ENCODE measurements at regions not wholly inside any gene's neighbourhood (a gene's known extent, or its start where the extent isn't known, plus 50 kb on each side); places are given as distances from the start of the nearest gene placed in this dataset.
"Not testable (repeated sequence)": the region's sequence is repeated elsewhere in the genome, so short reads cannot be mapped to it uniquely, and the experiment has no call there.

DNA sequence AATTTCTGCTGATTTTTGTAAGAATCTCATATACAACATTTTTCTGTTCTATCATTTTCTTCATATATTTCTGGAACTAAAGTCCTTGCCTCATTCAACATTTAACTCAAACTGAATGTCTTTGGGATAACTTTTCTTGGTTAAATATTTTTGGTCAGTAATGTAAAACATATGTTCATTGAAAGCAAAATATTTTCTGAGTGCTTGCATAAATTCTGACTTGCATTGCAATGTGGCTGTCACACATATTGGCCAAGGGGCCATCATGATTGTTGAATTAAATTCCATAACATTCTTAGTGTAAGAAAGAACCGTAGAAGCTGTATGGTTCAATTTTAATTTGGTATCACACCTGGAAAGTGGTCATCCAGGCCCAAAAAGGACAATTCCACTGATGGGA lies 369.4 kb downstream of the GALC start:
- ChIA-PET CTCF (no interaction called here), POLR2A (no interaction called here)
- DNase-seq (ENCODE audit: low read depth, low spot score), result no peak
- TF ChIP-seq, protein P1, sequence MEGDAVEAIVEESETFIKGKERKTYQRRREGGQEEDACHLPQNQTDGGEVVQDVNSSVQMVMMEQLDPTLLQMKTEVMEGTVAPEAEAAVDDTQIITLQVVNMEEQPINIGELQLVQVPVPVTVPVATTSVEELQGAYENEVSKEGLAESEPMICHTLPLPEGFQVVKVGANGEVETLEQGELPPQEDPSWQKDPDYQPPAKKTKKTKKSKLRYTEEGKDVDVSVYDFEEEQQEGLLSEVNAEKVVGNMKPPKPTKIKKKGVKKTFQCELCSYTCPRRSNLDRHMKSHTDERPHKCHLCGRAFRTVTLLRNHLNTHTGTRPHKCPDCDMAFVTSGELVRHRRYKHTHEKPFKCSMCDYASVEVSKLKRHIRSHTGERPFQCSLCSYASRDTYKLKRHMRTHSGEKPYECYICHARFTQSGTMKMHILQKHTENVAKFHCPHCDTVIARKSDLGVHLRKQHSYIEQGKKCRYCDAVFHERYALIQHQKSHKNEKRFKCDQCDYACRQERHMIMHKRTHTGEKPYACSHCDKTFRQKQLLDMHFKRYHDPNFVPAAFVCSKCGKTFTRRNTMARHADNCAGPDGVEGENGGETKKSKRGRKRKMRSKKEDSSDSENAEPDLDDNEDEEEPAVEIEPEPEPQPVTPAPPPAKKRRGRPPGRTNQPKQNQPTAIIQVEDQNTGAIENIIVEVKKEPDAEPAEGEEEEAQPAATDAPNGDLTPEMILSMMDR (IDR thresholded peaks at IDR 0.05; ENCODE audit: insufficient read depth, low read length, missing control alignments), result no peak
- no peak overlapping the region for H3K4me3 ChIP-seq (ENCODE audit: low read depth, low read length)

DNA sequence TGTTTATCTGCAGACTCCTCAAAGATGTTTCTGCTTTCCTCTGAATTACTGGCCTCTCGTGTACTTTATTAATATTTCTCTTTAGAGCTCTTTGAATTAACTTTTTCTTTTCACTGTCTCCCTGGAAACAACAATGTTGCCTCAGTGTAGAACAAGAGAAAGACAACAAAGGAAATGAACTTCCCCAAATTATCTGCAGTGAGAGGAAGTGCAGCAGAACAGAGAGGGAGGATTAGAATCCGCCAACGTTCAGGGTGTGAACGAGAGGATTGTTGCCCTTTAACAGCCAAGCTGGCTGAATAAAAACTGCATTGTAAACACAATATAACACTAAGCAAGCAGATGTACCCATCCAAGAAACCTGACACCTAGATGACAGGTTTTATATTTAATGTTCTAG lies 375.9 kb downstream of the GALC start:
- TF ChIP-seq, protein P1 (IDR thresholded peaks at IDR 0.05; ENCODE audit: insufficient read depth, low read length, missing control alignments), result no peak
- H3K4me3 ChIP-seq (ENCODE audit: low read depth, low read length), result no peak overlapping the region
- no peak for DNase-seq (ENCODE audit: low read depth, low spot score)
- ChIA-PET POLR2A (no interaction called here), CTCF (interaction anchor here (1.5 kb wide), 1 partner anchor 10 kb away, joined by 3 read pairs; no protein-coding TSS in a partner anchor)

DNA sequence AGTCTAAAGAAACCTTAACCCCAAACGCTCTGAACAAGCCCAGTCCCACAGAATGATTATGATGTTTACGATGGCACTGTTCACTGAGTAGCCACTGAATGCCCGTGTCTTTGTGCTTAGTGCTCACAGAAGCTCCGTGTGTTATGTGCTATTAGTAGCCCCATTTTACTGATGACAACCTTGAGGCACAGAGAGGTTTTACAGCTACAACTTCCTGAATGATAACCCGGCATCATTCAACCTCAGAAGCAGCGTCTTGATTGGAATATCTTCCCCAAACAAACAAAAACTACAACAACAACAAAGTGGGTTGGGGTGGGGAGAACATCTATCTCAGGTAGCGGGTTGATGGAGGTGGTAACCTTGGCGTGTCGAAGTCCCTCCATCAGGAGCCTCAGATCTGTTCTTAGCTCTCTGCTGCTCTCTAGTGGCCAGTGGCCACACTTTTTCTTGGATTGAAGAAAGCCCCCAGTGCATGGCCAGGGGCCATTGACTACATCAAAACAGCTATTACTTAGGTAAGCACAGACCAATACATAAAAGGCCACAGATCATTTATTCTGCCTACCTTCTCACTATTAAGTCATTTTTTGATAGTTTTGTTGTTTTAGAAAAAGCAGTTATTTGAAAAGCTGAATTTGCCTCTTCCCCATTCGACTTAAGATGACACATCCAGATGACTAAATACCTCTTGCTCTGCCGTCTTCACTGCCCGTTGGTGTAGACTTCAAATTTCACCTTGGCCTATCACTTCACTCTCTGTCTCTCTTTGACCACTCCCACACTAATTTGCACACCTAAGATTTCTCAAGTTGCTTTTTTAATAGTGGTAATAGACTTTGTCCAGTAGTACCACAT lies 376.9 kb downstream of the GALC start:
- no peak overlapping the region for H3K4me3 ChIP-seq (ENCODE audit: low read depth, low read length)
- ChIA-PET CTCF (interaction anchor here (1.5 kb wide), 1 partner anchor 11 kb away, joined by 3 read pairs; no protein-coding TSS in a partner anchor), POLR2A (no interaction called here)
- DNase-seq (ENCODE audit: low read depth, low spot score), result no peak
- TF ChIP-seq, protein P1 (IDR thresholded peaks at IDR 0.05; ENCODE audit: insufficient read depth, low read length, missing control alignments), result peak; percentile 52

DNA sequence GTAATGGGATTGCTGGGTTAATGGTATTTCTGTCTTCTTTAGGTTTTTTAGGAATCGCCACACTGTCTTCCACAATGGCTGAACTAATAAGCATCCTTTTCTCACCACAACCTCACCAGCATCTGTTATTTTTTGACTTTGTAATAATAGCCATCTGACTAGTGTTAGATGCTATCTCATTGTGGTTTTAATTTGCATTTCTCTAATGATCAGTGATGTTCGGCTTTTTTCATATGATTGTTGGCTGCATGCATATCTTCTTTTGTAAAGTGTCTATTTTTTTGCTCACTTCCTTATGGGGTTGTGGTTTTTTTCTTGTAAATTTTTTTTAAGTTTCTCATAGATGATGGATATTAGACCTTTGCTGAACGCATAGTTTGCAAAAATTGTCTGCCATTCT lies 377.9 kb downstream of the GALC start:
- TF ChIP-seq, protein P1 (IDR thresholded peaks at IDR 0.05; ENCODE audit: insufficient read depth, low read length, missing control alignments), result no peak
- no peak for DNase-seq (ENCODE audit: low read depth, low spot score)
- no peak overlapping the region for H3K4me3 ChIP-seq (ENCODE audit: low read depth, low read length)
- ChIA-PET POLR2A (no interaction called here), CTCF (interaction anchor here (0.7 kb wide), 1 partner anchor 801 kb away, joined by 3 read pairs; no protein-coding TSS in a partner anchor)

DNA sequence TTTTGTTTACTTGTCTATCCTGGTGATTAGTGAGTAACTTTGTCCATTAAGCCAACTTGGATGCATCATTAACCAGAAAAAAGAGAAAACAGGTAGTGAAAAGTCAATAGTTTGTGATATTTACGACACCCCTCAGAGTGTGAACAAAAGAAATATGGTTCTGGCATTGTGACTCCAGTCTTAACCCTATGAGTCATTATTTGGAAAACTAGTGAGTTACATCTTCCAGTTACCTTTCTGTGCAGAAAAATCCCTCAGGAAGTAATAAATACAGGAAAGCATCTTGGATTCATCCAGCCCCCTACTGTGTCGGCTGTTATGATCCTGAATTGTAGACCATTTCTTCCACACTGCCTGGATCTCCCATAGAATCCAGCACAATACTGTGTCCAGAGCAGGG lies 379.1 kb downstream of the GALC start:
- TF ChIP-seq, protein P1 (IDR thresholded peaks at IDR 0.05; ENCODE audit: insufficient read depth, low read length, missing control alignments), result no peak
- no peak for DNase-seq (ENCODE audit: low read depth, low spot score)
- no peak overlapping the region for H3K4me3 ChIP-seq (ENCODE audit: low read depth, low read length)
- ChIA-PET CTCF (interaction anchor here (0.6 kb wide), 1 partner anchor 1040 kb away, joined by 3 read pairs; no protein-coding TSS in a partner anchor), POLR2A (no interaction called here)

DNA sequence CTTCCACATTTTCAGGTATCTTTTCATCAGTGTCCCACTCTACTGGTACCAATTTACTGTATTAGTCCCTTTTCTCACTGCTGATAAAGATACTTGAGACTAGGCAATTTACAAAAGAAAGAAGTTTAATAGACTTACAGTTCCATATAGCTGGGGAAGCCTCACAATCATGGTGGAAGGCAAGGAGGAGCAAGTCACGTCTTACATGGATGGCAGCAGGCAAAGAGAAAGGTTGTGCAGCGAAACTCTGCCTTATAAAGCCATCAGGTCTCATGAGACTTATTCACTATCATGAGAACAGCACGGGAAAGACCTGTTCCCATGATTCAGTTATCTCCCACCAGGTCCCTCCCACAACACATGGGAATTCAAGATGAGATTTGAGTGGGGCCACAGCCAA lies 385.9 kb downstream of the GALC start:
- POLR2A ChIA-PET; CTCF ChIA-PET; DNase-seq (ENCODE audit: low read depth, low spot score); H3K4me3 ChIP-seq (ENCODE audit: low read depth, low read length): not testable (repeated sequence)

DNA sequence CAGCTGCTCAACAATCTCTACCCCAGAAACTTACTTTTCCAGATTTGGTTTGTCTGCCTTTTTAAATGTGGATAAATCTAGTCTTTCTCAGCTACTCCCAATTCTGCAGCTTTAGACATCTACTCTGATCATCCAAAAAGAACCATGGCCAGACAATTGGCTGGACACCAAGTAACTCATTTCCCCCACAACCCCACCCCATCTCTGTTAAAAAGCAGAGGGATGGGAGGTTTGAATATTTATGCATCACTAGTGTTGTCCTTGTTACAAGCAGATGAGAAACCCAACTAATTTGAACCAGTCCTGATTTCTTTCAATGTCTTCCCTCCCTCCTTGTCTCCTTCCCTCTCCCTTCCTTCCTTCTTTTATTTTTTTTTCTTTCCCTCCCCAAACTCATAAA lies 391.9 kb downstream of the GALC start:
- ChIA-PET POLR2A (no interaction called here), CTCF (no interaction called here)
- H3K4me3 ChIP-seq (ENCODE audit: low read depth, low read length), result no peak overlapping the region
- no peak for DNase-seq (ENCODE audit: low read depth, low spot score)
- TF ChIP-seq, protein P1 (IDR thresholded peaks at IDR 0.05; ENCODE audit: insufficient read depth, low read length, missing control alignments), result no peak

Data from AG04449 (cell line).